Skin epidermis (tissue), 12 donors: ENCODE measurements at regions not wholly inside any gene's neighbourhood (a gene's known extent, or its start where the extent isn't known, plus 50 kb on each side); places are given as distances from the start of the nearest gene placed in this dataset.
"Not testable (repeated sequence)": the region's sequence is repeated elsewhere in the genome, so short reads cannot be mapped to it uniquely, and the experiment has no call there.

Experiments
- H3K27ac ChIP-seq, 21 experiments: fragments of 200-600 bp; sonication (generic) in 11 of 21; one replicate each; pipeline ENCODE4 v1.5.0; 2020; ENCODE audit warnings: mild to moderate bottlenecking in 3 of 21, inconsistent platforms in 2 of 21, moderate library complexity in 2 of 21
- H3K4me3 ChIP-seq, 7 experiments: fragments of 200-600 bp; sonication (generic) in 2 of 7; one replicate each; pipeline ENCODE4 v1.5.0; 2020; ENCODE audit warnings: inconsistent platforms in 2 of 7, mild to moderate bottlenecking in 2 of 7, moderate library complexity in 1 of 7

DNA sequence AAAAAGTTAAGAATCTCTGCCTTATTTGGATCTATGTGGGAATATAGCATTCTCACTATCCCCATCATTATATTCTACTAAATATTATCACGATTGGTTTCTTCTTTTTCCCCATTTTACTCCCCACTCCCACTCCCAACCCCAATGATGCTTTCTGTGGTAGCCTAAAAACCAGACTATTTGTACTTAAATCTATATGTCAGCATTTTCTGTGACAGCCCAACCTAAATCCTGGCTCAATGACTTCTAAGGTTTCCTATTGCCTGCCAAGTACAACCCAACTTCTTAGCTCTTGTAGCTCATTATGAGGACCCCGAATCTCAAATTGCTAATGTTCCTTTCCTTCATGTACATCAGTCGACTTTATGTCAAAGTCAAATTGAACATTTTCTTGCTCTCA is 598.6 kb downstream of the XPNPEP1 start:
- Histone ChIP-seq H3K4me3 (no peak overlapping the region), H3K27ac (no peak overlapping the region)

- H3K27ac ChIP-seq: no peak overlapping the region
- no peak overlapping the region for H3K4me3 ChIP-seq
These were observed 605.5 kb downstream of the XPNPEP1 start for GRCh38 chr10:109317746-109318366.

DNA sequence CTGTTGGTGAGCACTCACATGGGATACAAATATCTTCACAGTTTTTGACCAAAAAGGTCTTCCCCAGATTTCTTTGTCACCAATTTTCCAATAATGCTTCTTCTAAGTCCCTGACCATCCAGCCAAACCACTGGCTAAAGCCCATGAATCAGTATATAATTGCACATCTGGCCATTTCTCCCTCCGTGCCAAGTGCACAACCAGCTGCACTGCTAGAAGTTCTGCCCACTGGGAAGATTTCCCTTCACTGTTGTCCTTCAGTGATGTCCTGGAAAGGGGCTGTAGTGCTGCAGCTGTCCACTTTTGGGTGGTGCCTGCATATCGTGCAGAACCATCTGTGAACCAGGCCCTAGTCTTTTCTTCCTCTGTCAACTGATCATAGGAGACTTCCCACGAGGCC is 609.3 kb downstream of the XPNPEP1 start:
- not testable (repeated sequence) for H3K27ac ChIP-seq, H3K4me3 ChIP-seq

- not testable (repeated sequence) for H3K4me3 ChIP-seq, H3K27ac ChIP-seq
These were observed 610.8 kb downstream of the XPNPEP1 start for GRCh38 chr10:109312555-109312954.

DNA sequence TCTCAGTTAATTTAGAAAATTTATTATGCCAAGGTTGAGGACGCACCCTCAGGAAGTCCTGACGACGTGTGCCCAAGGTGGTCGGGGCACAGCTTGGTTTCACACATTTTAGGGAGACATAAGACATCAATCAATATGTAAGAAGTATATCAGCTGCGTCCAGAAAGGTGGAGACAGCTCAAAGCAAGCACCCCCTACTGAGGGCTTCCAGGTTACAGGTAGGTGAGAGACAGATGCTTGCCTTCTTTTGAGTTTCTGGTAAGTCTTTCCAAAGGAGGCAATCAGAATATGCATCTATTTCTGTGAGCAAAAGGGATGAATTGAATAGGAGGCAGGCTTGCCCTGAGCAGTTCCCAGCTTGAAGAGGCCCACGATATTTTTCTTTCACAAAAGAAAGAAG is 614.3 kb downstream of the XPNPEP1 start:
- no peak overlapping the region for H3K27ac ChIP-seq

DNA sequence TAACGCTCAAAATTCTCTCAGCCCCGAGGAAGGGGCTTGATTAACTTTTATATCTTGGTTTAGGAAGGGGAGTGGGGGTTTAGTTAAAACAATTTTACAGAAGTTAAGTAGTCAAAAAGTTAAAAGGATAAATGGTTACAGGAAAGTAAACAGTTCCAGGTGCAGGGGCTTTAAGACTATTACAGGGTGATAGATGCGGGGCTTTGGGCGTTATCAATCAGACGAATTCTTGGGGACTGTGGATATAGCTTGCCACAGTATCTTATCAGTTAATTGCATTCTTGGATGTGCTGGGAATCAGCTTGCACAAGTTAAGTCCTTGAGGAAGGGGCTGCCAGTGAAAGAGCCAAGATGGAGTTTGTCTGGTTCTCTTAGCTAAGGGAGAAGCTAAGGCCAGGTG is 616.2 kb downstream of the XPNPEP1 start:
- not testable (repeated sequence) for H3K27ac ChIP-seq, H3K4me3 ChIP-seq

More for the DNA sequence above, 614.3 kb downstream of the XPNPEP1 start:
- H3K4me3 ChIP-seq: no peak overlapping the region

- H3K27ac ChIP-seq: no peak overlapping the region
- no peak overlapping the region for H3K4me3 ChIP-seq
These were observed 616.6 kb downstream of the XPNPEP1 start for GRCh38 chr10:109306698-109307097.

DNA sequence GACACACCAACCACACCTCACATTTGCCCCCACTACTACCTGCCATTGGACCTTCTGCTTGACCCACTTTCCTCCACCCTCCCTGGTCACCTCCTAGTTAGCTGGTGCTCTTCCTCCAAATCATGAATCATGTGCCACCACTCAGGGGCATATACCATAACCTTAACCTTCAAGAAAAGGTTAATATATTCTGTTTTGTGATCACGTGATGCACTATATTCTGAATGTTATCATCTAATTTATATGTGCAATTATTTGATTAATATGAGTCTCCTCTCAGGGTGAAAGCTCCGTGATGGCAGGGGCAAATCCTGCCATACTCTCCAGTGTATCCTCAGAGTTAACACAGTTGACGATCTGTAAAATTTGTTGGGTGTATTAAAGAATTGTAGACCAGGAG is 635.5 kb downstream of the XPNPEP1 start:
- no peak overlapping the region for H3K4me3 ChIP-seq
- H3K27ac ChIP-seq: no peak overlapping the region

DNA sequence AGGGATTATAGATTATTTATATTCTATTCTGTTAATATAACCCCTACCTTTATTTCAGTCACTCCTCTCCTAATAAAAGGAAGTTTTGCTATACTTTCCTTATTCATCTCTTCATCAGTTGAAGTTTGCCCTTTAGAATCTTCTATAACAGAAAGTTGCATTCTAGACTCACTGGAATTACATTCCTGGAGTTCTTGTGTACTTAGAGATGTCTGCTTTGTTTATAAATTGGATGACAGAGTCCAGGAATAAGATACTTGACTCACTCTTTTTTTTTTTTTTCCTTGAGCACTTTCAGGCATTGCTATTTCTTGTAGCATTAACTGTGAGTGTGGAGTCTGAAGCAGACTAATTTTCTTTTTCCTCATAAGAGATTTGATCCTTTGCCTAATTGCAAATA is 640.8 kb downstream of the XPNPEP1 start:
- H3K4me3 ChIP-seq: no peak overlapping the region
- no peak overlapping the region for H3K27ac ChIP-seq

GRCh38 chr10:109281347-109281746 is 642.0 kb downstream of the XPNPEP1 start:
- no peak overlapping the region for H3K4me3 ChIP-seq
- H3K27ac ChIP-seq: no peak overlapping the region

- no peak overlapping the region for H3K27ac ChIP-seq
- H3K4me3 ChIP-seq: no peak overlapping the region
These were observed 642.5 kb downstream of the XPNPEP1 start for GRCh38 chr10:109280837-109281236.

DNA sequence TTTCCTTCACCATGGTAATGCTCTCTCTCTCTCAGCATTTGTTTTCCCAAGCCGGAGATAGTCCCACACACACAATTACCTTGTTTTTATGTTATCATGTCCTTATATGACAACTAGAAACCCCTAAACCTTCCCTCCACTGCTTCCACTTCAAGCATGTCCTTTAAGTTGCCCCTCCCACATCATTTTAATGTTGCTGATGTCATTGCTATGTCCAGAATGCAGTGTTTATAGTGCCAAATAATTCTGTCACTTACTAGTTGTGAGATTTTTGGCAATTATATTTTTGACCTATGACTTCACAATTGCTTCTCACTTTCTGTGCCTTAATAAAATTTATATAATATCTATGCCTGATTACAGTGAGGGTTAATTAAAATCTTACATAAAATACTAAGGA is 645.9 kb downstream of the XPNPEP1 start:
- Histone ChIP-seq H3K4me3 (no peak overlapping the region), H3K27ac (no peak overlapping the region)

DNA sequence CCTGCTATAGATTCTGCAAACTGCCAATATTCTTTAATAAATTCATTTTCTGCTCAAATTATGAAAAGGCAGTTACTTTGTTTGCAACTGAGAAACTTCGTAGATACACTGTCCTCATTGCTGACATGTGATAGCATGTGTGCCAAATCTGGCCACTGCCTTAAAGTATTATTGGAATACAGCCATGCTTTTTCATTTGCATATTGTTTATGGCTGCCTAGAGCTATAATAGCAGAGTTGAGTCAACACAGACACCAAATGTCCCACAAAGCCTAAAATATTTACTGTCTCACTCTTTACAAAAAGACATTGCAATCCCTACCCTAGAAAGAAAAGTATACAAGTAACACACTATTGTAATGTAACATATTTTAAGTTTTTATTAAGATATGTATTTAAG is 647.4 kb downstream of the XPNPEP1 start:
- Histone ChIP-seq H3K4me3 (no peak overlapping the region), H3K27ac (no peak overlapping the region)

GRCh38 chr10:109274681-109275080 is 648.6 kb downstream of the XPNPEP1 start:
- no peak overlapping the region for H3K27ac ChIP-seq
- H3K4me3 ChIP-seq: no peak overlapping the region

GRCh38 chr10:109270173-109270572 is 653.1 kb downstream of the XPNPEP1 start:
- no peak overlapping the region for H3K27ac ChIP-seq
- H3K4me3 ChIP-seq: no peak overlapping the region

GRCh38 chr10:109264004-109264403 is 659.3 kb downstream of the XPNPEP1 start:
- Histone ChIP-seq H3K27ac (no peak overlapping the region), H3K4me3 (no peak overlapping the region)

- Histone ChIP-seq H3K27ac (no peak overlapping the region), H3K4me3 (no peak overlapping the region)
These were observed 662.1 kb downstream of the XPNPEP1 start for GRCh38 chr10:109261231-109261630.

DNA sequence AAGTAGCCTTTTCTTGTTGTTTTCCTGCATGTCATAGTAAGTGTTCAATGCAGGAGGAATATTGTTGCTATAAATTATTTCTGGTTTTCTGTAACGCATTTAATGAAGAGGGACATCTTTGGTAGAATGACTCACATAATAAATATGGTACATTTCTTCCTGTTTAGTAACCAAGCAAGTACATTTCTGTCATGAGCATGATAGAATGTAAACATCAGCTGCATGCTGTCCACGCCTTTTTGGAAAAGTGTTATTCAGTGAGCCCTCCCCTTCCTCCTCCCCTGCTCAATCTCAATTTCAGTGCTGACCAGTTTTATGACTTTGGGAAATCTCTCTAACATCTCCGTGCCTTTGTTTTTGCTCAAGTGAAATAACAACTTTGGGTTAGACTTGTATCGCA is 664.0 kb downstream of the XPNPEP1 start:
- Histone ChIP-seq H3K27ac (no peak overlapping the region), H3K4me3 (no peak overlapping the region)

DNA sequence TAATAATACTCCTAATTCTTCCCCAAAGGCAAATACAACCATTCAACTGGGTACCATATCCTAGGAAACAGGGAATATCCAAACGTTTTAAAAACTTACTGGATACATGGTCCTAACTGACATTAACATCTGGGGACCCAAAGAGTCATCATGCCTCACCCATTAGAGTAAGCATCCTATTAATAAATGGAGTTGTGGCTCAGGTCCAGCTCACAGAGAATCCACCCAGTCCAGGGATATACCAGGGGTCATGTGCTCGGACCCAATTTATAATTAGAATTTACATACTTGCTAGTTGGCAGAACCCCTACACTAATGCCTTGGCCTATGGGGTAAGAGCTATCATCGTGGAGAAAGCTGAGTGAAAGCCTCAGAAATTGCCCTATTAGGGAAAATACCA is 670.0 kb downstream of the XPNPEP1 start:
- Histone ChIP-seq H3K27ac (no peak overlapping the region), H3K4me3 (no peak overlapping the region)

GRCh38 chr10:109250152-109250551 is 673.2 kb downstream of the XPNPEP1 start:
- Histone ChIP-seq H3K27ac (no peak overlapping the region), H3K4me3 (no peak overlapping the region)

DNA sequence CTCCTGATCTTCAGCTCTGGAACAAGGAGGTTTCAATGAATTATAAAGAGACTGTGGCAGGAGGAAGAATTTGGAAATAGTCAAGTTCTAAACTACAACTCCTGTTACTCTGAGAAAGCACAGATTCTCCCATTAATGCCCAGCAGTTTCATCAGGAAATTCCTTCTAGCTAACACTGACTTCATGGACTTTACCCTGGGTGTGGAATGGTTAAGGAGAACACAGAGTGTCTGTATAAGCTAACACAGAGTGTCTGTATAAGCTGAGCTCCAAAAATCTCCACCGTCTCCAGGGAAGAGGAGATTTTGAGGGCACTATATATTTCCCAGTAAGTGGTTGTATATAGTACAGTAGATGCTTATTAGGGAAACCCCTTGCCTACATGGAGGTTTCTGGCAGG is 675.5 kb downstream of the XPNPEP1 start:
- Histone ChIP-seq H3K4me3 (no peak overlapping the region), H3K27ac (no peak overlapping the region)

GRCh38 chr10:109245821-109246220 is 677.5 kb downstream of the XPNPEP1 start:
- no peak overlapping the region for H3K27ac ChIP-seq
- H3K4me3 ChIP-seq: no peak overlapping the region
